ENCODE measurements at regions not wholly inside any gene's neighbourhood (a gene's known extent, or its start where the extent isn't known, plus 50 kb on each side); places are given as distances from the start of the nearest gene placed in this dataset.

DNA sequence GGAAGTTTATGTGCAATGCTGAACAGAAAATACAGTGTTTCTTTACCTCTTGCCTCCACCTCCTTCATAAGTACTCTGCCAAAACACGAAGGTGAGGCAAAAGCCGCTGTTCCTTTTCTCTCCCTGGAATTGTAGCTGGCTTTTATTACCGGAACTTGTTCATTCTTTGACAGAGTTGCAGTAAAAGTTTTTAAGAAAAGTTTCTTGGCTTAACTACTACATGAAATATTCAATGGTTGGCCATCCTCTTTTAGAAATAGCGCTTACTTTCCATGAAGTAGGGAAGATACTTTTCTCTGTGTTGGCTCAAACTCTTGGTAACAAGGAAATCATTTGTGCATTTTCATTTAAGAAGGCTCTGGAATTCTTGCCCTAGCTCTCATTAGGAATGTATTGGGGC lies 950.7 kb upstream of the FANCL start:
- no peaks in the 10 kb centered on the region for H3K9me3 ChIP-seq (ENCODE audit: control insufficient read depth in 1 of 2, insufficient read depth in 1 of 2, low read length in 2 of 2)
- no peak overlapping the region for H3K4me3 ChIP-seq (ENCODE audit: low read length)
- Mint-ChIP-seq H3K4me1 (ENCODE audit: low read depth) (no peaks in the 10 kb centered on the region), H3K27ac (no peak overlapping the region), H3K27me3 (no peaks in the 10 kb centered on the region), H3K9me3 (no peaks in the 10 kb centered on the region), H3K36me3 (ENCODE audit: low read depth) (no peaks in the 10 kb centered on the region), H3K4me3 (no peak overlapping the region)
- H3K36me3 ChIP-seq (ENCODE audit: insufficient read depth, low read length) = no peaks in the 10 kb centered on the region
- no peak overlapping the region for H3K27ac ChIP-seq (ENCODE audit: low read depth in 1 of 2, low read length in 2 of 2)
- POLR2A ChIA-PET = no interaction called here
- ATAC-seq (ENCODE audit: poor library complexity) = no peak
- H3K4me1 ChIP-seq (ENCODE audit: insufficient read depth, low read length) = no peaks in the 10 kb centered on the region
- DNase-seq = no peak
- TF ChIP-seq, protein P1, sequence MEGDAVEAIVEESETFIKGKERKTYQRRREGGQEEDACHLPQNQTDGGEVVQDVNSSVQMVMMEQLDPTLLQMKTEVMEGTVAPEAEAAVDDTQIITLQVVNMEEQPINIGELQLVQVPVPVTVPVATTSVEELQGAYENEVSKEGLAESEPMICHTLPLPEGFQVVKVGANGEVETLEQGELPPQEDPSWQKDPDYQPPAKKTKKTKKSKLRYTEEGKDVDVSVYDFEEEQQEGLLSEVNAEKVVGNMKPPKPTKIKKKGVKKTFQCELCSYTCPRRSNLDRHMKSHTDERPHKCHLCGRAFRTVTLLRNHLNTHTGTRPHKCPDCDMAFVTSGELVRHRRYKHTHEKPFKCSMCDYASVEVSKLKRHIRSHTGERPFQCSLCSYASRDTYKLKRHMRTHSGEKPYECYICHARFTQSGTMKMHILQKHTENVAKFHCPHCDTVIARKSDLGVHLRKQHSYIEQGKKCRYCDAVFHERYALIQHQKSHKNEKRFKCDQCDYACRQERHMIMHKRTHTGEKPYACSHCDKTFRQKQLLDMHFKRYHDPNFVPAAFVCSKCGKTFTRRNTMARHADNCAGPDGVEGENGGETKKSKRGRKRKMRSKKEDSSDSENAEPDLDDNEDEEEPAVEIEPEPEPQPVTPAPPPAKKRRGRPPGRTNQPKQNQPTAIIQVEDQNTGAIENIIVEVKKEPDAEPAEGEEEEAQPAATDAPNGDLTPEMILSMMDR (IDR thresholded peaks at IDR 0.05) = no peak
- intact Hi-C loops (cut with DNase I, micrococcal nuclease) = no loop called here
- H3K27me3 ChIP-seq (ENCODE audit: control insufficient read depth in 1 of 2, insufficient read depth in 2 of 2, low read length in 2 of 2) = no peaks in the 10 kb centered on the region
- CTCF ChIA-PET = no interaction called here

DNA sequence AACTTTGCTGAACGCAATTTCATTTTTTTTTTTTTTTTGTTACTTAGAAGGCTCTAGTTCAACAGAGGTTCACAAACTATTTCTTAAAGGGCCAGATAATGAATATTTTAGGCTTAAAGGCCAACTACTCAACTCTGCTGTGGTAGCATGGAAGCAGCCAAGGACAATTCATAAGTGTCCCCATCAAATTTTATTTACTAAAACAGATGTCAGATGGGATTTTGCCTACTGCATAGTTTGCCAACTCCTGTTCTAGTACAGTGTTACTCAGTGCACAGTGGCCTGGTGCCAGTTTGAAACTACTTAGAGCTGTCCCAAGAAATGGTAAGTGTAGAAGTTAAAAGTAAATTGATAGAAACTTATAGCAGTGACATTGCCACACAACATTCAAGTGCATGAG lies 949.4 kb upstream of the FANCL start:
- Mint-ChIP-seq H3K27ac (no peak overlapping the region), H3K36me3 (ENCODE audit: low read depth) (no peaks in the 10 kb centered on the region), H3K4me1 (ENCODE audit: low read depth) (no peaks in the 10 kb centered on the region), H3K9me3 (no peaks in the 10 kb centered on the region), H3K4me3 (no peak overlapping the region), H3K27me3 (no peaks in the 10 kb centered on the region)
- H3K27me3 ChIP-seq (ENCODE audit: control insufficient read depth in 1 of 2, insufficient read depth in 2 of 2, low read length in 2 of 2) = no peaks in the 10 kb centered on the region
- intact Hi-C loops (cut with DNase I, micrococcal nuclease) = no loop called here
- no peak for DNase-seq
- H3K27ac ChIP-seq (ENCODE audit: low read depth in 1 of 2, low read length in 2 of 2) = no peak overlapping the region
- no peaks in the 10 kb centered on the region for H3K4me1 ChIP-seq (ENCODE audit: insufficient read depth, low read length)
- no peaks in the 10 kb centered on the region for H3K36me3 ChIP-seq (ENCODE audit: insufficient read depth, low read length)
- no peak overlapping the region for H3K4me3 ChIP-seq (ENCODE audit: low read length)
- TF ChIP-seq, protein P1 (IDR thresholded peaks at IDR 0.05) = no peak
- no peak for ATAC-seq (ENCODE audit: poor library complexity)
- H3K9me3 ChIP-seq (ENCODE audit: control insufficient read depth in 1 of 2, insufficient read depth in 1 of 2, low read length in 2 of 2) = no peaks in the 10 kb centered on the region
- POLR2A ChIA-PET = no interaction called here
- CTCF ChIA-PET = no interaction called here

DNA sequence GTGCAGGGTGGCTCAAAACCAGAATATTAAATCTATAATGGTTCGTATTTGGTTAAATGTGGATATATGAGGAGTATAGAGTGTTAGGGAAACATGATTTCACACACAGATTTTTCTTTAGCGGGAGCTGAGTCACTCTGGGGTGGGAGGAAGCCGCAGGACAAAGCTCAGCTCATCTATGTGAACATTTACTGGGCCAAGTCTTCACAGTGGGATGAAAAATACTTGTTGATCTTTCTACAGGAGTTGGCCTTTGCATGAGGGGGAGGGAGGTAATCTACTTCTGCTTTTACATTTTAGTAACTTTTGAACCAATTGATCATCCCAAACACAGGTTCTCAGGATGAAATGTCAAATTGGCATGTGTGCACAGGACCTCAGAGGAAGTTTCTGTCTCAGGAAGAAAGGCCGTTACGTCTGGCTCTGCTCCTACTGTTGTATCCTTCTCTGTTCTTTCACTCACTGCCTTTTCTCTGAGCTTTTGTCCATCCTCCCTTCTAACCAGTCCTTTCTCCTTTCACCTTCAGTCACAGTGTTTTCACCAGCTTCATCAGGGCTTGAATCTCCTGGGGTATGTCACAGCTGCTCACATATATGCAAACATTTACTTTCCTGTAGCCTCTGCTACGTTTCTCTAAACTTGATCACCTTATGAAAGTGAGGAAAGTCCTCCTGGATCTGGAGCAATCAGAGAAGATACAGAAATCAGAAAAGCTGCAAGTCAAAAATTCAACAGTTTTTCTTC lies 943.3 kb upstream of the FANCL start:
- CTCF ChIA-PET = no interaction called here
- H3K4me3 Mint-ChIP-seq = no peak overlapping the region
- Histone ChIP-seq H3K27ac (ENCODE audit: low read depth in 1 of 2, low read length in 2 of 2) (no peak overlapping the region), H3K27me3 (ENCODE audit: control insufficient read depth in 1 of 2, insufficient read depth in 2 of 2, low read length in 2 of 2) (no peaks in the 10 kb centered on the region), H3K4me3 (ENCODE audit: low read length) (no peak overlapping the region), H3K36me3 (ENCODE audit: insufficient read depth, low read length) (no peaks in the 10 kb centered on the region), H3K9me3 (ENCODE audit: control insufficient read depth in 1 of 2, insufficient read depth in 1 of 2, low read length in 2 of 2) (no peaks in the 10 kb centered on the region), H3K4me1 (ENCODE audit: insufficient read depth, low read length) (no peaks in the 10 kb centered on the region)
- no peaks in the 10 kb centered on the region for H3K9me3 Mint-ChIP-seq
- no peak overlapping the region for H3K27ac Mint-ChIP-seq
- H3K4me1 Mint-ChIP-seq (ENCODE audit: low read depth) = no peaks in the 10 kb centered on the region
- POLR2A ChIA-PET = no interaction called here
- ATAC-seq (ENCODE audit: poor library complexity) (no peak), DNase-seq (no peak)
- intact Hi-C loops (cut with DNase I, micrococcal nuclease) = no loop called here
- TF ChIP-seq, protein P1 (IDR thresholded peaks at IDR 0.05) = no peak
- H3K27me3 Mint-ChIP-seq = no peaks in the 10 kb centered on the region
- no peaks in the 10 kb centered on the region for H3K36me3 Mint-ChIP-seq (ENCODE audit: low read depth)

All from CD4-positive, alpha-beta T cell (primary cell).